ENCODE measurements at regions not wholly inside any gene's neighbourhood (a gene's known extent, or its start where the extent isn't known, plus 50 kb on each side); places are given as distances from the start of the nearest gene placed in this dataset.

- H3K4me3 ChIP-seq (ENCODE audit: low read depth, low read length), result no peak overlapping the region
- no peak for DNase-seq (ENCODE audit: low read depth, low spot score)
- in situ Hi-C loops (cut with HindIII; ENCODE audit: low sequenced_read_pairs), result no loop called here
- TF ChIP-seq, protein P1, sequence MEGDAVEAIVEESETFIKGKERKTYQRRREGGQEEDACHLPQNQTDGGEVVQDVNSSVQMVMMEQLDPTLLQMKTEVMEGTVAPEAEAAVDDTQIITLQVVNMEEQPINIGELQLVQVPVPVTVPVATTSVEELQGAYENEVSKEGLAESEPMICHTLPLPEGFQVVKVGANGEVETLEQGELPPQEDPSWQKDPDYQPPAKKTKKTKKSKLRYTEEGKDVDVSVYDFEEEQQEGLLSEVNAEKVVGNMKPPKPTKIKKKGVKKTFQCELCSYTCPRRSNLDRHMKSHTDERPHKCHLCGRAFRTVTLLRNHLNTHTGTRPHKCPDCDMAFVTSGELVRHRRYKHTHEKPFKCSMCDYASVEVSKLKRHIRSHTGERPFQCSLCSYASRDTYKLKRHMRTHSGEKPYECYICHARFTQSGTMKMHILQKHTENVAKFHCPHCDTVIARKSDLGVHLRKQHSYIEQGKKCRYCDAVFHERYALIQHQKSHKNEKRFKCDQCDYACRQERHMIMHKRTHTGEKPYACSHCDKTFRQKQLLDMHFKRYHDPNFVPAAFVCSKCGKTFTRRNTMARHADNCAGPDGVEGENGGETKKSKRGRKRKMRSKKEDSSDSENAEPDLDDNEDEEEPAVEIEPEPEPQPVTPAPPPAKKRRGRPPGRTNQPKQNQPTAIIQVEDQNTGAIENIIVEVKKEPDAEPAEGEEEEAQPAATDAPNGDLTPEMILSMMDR (IDR thresholded peaks at IDR 0.05; ENCODE audit: low read depth, low read length), result no peak
Observed at GRCh38 chr4:164318350-164318749, 435.6 kb upstream of the SMIM31 start.

DNA sequence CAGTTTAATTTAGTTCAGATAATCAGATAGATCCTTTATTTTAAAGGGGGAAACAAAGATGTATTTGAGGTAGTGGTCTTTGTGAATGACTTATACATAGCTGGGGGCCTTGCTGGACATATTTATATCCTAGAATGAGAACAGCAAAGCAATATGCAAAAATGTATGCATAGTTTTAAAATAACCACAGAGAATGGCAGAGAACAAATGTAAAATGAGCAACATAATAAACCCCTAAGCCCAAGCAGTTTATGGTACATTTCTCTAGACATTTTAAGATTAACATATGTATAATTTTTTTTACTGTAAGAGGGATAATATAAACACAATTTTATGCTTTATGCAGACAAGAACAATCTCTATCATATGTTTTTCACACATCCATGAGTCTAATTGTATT lies 434.2 kb upstream of the SMIM31 start:
- in situ Hi-C loops (cut with HindIII; ENCODE audit: low sequenced_read_pairs), result no loop called here
- TF ChIP-seq, protein P1 (IDR thresholded peaks at IDR 0.05; ENCODE audit: low read depth, low read length), result no peak
- no peak for DNase-seq (ENCODE audit: low read depth, low spot score)
- H3K4me3 ChIP-seq (ENCODE audit: low read depth, low read length), result no peak overlapping the region

DNA sequence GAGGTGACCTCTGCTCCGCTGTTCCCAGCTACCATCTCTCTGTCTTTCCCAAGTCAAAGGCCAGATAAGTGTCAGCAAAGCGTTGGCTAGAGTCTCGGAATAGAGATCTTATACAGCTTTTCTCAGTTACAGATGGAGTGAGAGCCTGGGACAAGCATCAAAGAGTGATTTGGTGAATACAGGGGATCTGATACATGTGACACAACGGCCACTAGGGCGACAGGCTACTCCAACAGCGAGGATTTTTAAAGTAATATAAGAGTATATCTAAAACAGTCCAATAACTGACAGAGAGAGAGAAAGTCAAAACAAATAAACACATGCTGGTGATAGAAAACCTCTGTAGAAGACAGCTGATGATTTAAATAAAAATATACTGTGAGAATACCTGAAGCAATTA lies 433.1 kb upstream of the SMIM31 start:
- TF ChIP-seq, protein P1 (IDR thresholded peaks at IDR 0.05; ENCODE audit: low read depth, low read length), result no peak
- in situ Hi-C loops (cut with HindIII; ENCODE audit: low sequenced_read_pairs), result no loop called here
- no peak overlapping the region for H3K4me3 ChIP-seq (ENCODE audit: low read depth, low read length)
- DNase-seq (ENCODE audit: low read depth, low spot score), result no peak

DNA sequence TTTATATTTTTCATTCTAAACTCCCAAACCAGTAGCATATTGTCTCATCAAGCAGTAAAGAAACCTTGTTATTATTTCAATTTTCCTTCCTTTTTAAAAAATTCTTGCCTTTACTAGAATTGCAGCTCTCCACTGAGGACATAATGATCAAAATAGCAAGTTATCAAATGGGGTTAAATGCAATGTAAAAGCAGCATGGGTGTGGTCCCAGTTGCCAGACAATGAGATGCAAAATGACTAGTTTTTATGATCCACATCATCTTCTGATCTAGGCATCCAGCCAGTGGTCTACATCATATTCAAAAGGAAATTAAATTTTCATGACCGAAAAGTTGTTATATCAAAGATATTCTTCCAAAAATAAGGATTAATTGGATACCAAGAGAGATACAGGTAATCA lies 427.9 kb upstream of the SMIM31 start:
- TF ChIP-seq, protein P1 (IDR thresholded peaks at IDR 0.05; ENCODE audit: low read depth, low read length), result no peak
- no peak for DNase-seq (ENCODE audit: low read depth, low spot score)
- in situ Hi-C loops (cut with HindIII; ENCODE audit: low sequenced_read_pairs), result no loop called here
- no peak overlapping the region for H3K4me3 ChIP-seq (ENCODE audit: low read depth, low read length)

DNA sequence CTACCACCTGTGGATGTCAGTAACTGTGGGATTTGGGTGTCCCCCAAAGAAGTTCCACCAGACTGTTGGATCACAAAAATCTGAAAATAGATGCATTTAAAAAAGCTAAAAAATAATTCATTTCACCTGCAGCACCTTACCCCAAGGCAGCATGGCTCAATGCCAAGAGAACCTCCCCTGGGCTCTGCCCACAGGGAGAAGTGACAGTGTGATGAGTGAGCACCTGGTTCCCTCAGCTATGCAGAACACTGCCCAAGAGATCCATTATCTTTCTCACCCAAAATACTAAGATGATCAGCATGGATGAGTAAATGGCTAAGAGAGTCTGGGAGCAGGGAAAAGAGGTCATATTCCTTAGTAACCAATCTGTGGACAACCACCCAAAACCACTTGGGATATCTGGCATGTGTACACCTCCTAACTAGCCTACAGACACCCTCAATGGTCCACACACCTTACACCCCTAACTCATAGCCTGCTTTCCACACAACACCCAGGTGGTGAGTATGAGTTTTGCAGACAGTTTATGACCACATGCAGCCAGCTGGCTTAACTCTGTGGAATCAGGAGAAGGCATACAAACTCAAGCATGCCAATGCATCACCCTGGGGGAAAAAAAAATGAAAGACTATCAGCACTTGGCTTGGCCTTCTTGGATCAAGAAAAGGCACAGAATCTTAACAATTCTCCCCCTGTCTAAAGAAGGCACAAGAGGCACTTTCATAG lies 416.5 kb upstream of the SMIM31 start:
- H3K4me3 ChIP-seq (ENCODE audit: low read depth, low read length), result no peak overlapping the region
- in situ Hi-C loops (cut with HindIII; ENCODE audit: low sequenced_read_pairs), result no loop called here
- no peak for DNase-seq (ENCODE audit: low read depth, low spot score)
- TF ChIP-seq, protein P1 (IDR thresholded peaks at IDR 0.05; ENCODE audit: low read depth, low read length), result no peak

DNA sequence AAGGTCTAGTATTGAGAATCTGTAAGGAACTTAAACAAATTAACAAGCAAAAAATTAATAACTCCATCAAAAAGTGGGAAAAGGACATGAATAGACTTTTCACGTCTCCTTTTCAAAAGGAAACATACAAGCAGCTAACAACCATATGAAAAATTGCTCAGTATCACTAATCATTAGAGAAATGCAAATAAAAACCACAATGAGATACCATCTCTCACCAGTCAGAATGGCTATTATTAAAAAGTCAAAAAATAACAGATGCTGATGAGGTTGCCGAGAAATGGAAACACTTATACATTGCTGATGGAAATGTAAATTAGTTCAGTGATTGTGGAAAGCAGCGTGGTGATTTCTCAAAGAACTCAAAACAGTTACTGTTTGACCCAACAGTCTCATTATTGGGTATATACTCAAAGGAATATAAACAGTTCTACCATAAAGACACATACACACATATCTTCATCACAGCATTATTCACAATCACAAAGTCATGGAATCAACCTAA lies 410.4 kb upstream of the SMIM31 start:
- in situ Hi-C loops (cut with HindIII; ENCODE audit: low sequenced_read_pairs), result no loop called here
- H3K4me3 ChIP-seq (ENCODE audit: low read depth, low read length), result no peak overlapping the region
- TF ChIP-seq, protein P1 (IDR thresholded peaks at IDR 0.05; ENCODE audit: low read depth, low read length), result no peak
- no peak for DNase-seq (ENCODE audit: low read depth, low spot score)
